Endothelial cell of umbilical vein (primary cell): ENCODE measurements at regions not wholly inside any gene's neighbourhood (a gene's known extent, or its start where the extent isn't known, plus 50 kb on each side); places are given as distances from the start of the nearest gene placed in this dataset.

ENCODE experiments used
- CTCF ChIP-seq, 2 donors: IDR thresholded peaks; 1 replicate in 1 of 2; 2 replicates in 1 of 2; pipeline ENCODE4 v1.5.1; 2011; ENCODE audit warnings: low read length in 2 of 2, mild to moderate bottlenecking in 2 of 2, moderate library complexity in 2 of 2, control low read depth in 1 of 2, inconsistent platforms in 1 of 2, low read depth in 1 of 2; ENCODE audit not compliant: insufficient read depth in 1 of 2; ENCODE audit errors: extremely low read depth in 1 of 2
- MYC ChIP-seq: IDR thresholded peaks from one replicate; pipeline ENCODE4 v1.6.1; 2011; ENCODE audit warnings: mild to moderate bottlenecking, low read depth, low read length
- POLR2A ChIP-seq: IDR thresholded peaks from 2 replicates; pipeline ENCODE4 v1.6.1; 2012; ENCODE audit warnings: low read depth, mild to moderate bottlenecking, control low read depth, low read length
- TF ChIP-seq, protein P1 (sequence below): IDR thresholded peaks from 2 replicates; pipeline ENCODE4 v1.6.1; 2011; ENCODE audit not compliant: insufficient read depth, insufficient read length

DNA sequence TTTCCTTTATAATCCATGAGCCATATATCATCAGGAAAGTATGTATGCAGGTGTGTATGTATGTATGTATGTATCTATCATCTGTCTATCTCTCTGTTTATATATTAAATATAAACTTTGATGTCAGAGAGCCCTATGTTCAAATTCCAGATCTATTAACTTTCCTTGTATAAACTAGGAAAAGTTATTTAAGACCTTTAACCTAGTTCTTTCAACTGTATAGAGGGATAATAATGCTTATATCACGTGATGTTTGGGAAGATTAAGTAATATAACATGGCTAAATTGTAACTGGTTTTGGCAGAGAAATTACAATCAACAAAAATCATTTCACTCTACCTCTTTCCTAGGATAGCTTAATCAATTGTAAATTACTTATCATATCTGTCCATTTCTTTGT, 628.3 kb upstream of the IGFBP3 start:
- TF ChIP-seq CTCF (IDR thresholded peaks at IDR 0.05; ENCODE audit: extremely low read depth in 1 of 2, insufficient read depth in 1 of 2, low read depth in 1 of 2, low read length in 2 of 2) (no peak), POLR2A (no peak), MYC (no peak)
- TF ChIP-seq, protein P1, sequence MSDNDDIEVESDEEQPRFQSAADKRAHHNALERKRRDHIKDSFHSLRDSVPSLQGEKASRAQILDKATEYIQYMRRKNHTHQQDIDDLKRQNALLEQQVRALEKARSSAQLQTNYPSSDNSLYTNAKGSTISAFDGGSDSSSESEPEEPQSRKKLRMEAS: no peak
